ENCODE measurements at regions not wholly inside any gene's neighbourhood (a gene's known extent, or its start where the extent isn't known, plus 50 kb on each side); places are given as distances from the start of the nearest gene placed in this dataset.

DNA sequence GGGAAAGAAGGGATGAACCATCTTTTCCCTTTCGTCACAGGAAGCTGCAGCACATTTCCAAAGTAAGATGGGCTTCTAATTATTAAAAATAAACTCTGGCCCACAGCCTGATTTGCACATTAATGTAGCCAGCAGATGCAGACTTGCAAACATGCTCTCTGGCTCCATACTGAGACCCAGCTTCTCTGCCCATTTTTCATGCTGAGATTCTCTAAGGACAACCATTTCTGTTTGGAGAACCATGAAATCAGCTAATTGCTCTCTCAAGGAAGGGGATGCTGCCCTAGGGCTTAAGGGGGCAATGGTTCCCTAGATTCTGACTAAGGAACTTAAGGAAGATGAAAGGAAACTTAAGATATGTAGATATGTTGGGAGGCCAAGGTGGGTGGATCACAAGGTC lies 63.0 kb upstream of the CES5A start:
- no peak for FAIRE-seq

GRCh38 chr16:55933038-55933437 lies 57.9 kb upstream of the CES5A start:
- FAIRE-seq: no peak

- FAIRE-seq: no peak
Measured at GRCh38 chr16:55930036-55930435, 54.9 kb upstream of the CES5A start.

- FAIRE-seq: no peak
Measured at GRCh38 chr16:55929181-55929580, 54.0 kb upstream of the CES5A start.

DNA sequence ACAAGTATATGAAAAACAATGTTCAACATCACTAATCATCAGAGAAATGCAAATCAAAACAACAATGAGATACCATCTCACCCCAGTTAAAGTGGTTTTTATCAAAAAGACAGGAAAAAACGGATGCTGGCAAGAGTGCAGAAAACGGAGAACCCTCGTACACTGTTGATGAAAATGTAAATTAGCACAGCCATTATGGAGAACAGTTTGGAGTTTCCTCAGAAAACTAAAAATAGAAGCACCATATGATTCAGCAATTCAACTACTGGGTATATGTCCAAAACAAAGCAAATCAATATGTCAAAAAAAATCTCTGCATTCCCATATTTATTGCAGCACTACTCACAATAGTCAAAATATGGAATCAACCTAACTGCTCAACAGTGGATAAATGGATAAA lies 50.1 kb upstream of the CES5A start:
- FAIRE-seq: no peak

All from islet of Langerhans (tissue), 1 donor.